ENCODE measurements at regions not wholly inside any gene's neighbourhood (a gene's known extent, or its start where the extent isn't known, plus 50 kb on each side); places are given as distances from the start of the nearest gene placed in this dataset.

DNA sequence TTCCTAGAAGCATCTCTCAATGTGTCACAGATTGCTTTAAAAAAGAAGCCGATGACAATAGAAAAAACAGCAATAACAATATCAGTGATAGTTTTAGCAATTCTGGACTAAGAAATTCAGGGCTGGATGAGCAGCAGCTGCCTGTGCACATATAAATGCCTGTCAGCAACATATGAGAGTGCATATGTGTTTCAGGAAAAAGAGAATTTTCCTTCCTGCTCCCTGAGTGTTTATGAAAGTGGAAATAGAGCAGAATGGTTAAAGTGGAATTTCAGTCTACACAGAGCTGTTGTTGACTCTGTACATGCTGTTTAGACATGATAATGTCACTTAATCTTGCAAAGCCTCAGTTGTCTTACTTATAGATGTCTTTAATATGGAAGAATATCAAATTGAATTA, 164.4 kb upstream of the PCDH7 start:
- TF ChIP-seq, protein P1, sequence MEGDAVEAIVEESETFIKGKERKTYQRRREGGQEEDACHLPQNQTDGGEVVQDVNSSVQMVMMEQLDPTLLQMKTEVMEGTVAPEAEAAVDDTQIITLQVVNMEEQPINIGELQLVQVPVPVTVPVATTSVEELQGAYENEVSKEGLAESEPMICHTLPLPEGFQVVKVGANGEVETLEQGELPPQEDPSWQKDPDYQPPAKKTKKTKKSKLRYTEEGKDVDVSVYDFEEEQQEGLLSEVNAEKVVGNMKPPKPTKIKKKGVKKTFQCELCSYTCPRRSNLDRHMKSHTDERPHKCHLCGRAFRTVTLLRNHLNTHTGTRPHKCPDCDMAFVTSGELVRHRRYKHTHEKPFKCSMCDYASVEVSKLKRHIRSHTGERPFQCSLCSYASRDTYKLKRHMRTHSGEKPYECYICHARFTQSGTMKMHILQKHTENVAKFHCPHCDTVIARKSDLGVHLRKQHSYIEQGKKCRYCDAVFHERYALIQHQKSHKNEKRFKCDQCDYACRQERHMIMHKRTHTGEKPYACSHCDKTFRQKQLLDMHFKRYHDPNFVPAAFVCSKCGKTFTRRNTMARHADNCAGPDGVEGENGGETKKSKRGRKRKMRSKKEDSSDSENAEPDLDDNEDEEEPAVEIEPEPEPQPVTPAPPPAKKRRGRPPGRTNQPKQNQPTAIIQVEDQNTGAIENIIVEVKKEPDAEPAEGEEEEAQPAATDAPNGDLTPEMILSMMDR (conservative IDR thresholded peaks at IDR 0.05; ENCODE audit: low read length): no peak
- no peak for TF ChIP-seq EZH2phosphoT487 (IDR thresholded peaks at IDR 0.05; ENCODE audit: borderline replicate concordance, low read depth, low read length)
